ENCODE measurements at regions not wholly inside any gene's neighbourhood (a gene's known extent, or its start where the extent isn't known, plus 50 kb on each side); places are given as distances from the start of the nearest gene placed in this dataset.

DNA sequence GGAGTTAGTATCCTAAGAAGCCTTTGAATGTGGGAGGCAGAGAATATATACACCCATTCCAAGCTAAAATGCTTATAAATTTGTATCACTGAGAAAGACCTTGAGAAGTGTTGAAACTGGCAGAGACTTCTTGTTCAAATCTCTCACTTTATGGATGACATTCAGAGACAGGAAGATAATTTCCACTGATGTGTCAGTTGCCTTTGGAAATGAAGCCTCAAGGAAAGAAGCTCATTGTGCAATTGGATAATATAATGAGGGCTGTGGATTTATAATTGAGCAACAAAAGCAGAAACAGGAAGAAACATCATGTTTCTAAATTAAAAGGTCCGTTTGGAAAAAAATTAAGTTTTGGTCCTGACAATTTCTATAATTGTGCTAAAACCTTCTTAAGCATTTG, 789.9 kb upstream of the IGFBP3 start:
- DNase-seq: no peak

DNA sequence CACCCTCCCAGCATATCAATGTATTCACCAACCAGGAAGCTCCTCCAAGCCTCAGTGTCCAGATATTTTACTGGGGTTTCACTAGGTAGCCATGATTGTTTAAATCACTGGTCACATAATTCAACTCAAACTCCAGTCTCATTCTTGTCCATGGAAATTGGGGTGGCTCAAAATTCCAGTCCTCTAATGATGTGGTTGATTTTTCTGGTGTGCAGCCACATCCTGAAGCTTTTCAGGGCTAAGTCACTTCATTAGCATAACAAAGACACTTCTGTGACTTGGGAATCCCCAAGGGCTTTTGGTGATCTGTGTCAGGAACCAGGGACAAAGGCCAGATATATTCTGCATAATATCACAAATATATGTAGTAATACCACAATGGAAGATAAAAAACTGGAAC, 786.9 kb upstream of the IGFBP3 start:
- no peak for DNase-seq

DNA sequence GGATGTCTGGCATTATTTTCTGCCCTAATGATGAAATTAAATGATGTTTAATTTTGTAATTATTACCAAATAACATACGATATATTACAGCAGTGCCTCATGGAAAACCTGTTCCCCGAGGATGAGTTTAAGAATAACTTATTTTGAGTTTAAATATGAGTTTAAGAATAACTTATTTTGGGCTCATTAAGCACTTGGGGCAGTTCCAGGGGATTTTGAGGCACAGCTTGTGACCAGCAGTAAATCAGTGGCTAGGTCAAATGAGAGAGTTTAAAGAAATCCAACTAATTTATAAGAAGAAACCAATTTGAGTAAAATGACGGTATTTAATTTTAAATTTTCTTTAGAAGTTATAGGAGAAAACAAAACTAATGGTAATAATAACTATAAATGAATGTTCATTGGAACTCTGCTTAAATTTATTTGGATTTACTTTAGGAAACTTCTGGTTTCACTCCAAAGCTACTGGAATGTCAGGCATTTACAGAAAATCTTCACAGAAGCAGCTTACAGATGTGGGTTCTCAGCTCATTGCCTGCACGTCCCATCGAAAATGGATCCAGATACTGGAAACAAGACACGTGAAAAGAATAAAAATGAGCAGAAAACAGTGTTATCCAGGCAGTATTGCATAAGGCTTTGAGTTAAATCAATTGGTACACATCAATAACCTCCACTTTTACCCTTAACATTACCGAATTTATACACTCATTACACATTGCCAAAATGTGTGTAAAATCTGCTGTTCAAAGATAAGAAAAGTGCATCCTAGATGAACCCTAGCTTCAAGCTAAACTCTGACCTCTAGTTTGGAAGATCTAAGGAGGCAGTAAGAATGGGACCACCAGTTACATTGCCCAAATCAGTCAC, 784.5 kb upstream of the IGFBP3 start:
- no peak for DNase-seq

DNA sequence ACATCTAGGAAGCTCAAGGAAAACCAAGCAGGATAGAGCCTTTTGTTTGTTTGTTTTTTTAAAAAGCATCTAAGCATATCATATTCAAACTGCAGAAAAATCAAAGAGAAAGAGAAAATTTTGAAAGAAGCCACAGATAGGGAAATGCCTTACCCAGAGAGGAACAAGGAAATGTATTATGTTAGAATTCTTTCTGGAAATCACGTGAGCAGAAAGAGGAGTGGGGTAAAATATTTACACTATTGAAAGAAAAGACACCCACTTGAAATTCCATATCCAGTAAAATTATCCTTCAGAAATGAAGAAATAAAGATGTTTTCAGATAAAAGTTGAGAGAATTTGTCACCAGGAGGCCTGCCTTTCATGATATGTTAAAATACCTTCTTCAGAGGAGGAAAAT, 775.7 kb upstream of the IGFBP3 start:
- DNase-seq: no peak

DNA sequence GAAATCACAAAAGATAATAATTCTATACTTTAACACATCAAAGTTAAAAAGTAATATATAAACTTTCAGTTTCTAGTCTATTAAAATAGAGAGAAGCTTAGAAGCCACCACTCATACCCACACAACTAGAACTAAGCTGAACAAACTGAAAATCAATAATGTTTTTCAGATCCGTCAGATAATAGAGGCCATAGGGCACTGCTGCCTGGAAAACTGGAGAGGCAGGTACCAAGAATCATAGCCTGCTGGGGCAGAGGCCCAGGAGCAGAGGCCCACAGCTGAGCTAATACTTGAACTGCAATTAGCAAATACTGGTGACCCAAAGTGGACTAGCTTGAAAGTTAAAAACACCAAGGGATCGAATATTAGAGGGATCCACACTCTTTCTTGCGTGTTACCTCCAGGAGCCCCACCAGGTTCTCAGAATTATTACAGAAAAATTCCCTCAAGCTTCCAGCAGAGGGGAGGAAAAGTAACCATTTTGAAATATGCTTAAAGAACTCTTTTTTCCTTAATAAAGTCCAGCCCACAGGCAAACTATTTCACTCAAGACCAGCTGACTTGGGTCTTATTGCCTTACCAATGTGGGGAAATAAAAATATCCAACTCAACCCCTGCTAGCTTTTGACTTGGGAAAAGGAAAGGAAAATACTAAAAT, 774.1 kb upstream of the IGFBP3 start:
- DNase-seq: no peak

DNA sequence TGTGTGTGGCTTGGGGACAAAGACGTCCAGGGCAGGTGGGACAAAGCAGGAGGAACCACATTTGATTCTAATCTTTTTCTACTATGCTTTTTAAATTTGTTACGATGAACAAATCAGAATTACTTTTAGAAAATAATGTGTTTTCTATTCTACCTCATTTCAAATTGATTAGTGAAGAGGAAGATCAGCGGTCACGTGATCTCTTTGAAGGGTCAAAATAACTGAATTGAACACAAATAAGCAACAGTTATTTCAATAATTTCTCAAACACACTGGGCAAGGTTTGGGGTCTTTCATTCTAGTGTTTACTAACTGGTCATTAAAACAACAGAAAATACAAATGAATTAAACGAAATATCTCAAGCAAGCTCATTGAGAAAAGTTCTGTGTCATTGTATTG, 773.0 kb upstream of the IGFBP3 start:
- no peak for DNase-seq

DNA sequence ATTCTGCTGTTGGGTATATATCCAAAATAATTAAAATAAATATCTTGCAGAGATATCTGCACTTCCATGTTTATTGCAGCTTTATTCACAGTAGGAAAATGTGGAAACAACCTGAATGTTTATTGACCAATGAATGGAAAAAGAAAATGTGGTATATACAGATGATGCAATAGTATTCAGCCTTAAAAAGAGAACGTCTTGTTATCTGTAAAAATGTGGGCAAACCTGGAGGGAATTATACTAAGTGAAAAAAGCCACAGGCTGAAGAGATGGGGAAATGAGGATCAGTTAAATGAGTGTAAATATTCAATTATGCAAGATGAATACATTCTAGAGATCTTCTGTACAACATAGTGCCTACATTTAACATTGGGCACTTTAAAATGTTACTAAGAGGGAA, 766.1 kb upstream of the IGFBP3 start:
- no peak for DNase-seq

DNA sequence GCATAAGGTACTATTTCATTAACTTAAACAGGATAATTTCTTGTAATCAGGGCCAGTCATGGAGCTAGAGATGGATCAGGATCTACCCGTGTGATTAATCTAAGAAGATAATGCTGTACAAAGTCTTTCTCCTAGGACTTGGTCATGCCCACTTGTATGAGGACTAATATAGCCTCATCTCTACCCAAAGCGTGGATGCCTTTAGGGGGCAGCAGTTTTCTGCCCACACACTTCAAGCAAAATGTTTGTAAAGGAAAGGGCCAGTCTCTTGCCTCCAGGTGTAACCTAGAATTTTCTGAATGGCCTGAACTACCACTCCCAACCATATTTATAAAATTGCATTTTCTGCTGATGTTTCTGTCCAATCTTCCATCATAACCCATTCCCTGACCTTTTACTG, 764.0 kb upstream of the IGFBP3 start:
- DNase-seq: no peak

DNA sequence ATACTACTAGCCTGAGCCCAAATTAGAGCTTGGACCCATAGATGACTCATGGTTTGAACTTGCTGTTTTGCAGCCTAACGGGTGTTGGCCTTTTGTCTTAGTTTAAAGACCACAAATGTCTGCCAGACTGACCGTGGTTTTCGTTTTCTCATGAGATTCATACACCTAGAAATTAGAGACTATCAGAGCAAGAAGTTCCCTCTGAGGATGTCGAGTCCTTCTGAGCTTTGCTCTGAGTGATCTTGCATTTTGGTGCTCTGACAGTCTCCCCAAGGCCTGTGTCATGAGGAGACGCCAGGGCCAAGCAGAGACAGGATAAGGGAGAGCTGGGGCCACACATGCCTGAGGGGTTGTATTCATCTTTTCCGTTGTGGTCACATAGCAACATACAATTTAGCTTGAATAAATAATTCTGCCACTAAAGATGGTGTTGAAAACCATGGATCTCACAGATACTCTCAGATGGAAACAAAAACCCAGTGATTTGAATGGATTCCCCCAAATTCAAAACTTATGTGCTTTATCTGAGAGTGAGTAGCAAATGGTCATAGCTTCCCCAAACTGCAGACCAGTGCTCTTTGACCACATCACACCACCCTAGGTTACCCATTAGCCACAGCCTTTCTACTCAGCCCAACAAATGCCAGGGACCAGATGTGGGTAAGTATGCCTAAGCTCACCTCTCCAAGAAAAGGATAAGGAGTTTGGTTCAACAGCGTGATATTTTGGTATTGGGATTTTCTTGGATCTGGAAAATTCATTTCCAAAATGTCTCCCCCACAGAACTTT, 762.0 kb upstream of the IGFBP3 start:
- no peak for DNase-seq

DNA sequence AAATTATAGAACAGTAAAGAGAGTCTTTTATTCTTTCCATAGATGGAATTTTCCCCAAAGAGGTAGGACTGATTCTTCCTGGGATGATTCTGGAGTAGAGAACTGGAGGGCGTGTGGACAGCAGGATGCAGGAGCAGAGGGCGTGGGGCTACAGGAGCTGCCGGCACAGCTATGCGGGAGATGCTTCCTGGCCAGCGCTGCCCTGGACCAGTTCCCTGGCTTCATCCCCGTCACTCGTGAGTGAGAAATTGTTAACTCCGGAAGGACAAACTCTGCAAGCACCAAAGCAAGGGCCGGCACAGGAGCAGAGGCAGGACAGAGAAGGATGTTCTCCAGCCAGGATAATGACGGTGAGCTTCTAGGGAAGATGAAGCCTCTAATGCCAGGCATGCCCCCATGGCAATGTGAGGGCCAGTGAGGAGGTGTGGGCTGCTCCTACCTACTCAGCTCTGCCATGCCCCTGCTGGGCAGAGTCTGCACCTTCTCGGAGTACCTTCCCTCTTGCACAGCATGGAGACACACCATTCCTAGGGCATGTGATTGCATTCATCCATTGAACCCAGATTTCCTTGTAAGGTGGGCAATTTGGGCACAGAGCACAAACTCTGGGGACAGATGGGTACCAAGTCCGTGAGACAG, 760.9 kb upstream of the IGFBP3 start:
- no peak for DNase-seq

DNA sequence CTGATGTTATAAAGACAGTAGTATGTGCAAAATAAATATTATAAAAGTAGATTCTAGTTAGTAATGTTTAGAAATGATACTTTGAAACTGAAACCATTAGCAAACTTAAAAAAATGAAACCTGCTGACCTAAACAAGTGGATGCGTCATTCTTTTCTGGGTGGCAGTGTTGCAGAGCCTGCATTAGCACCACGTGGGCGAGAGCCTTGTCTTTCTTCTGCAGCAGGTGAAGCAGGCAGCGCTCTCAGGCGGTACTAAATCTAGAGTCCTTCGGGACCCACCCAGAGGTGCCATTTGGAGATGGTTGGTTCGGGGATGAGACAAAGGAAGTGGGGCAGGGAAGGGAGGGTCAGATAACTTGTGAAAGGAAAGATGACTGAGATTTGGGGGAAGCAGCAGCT, 759.1 kb upstream of the IGFBP3 start:
- no peak for DNase-seq

DNA sequence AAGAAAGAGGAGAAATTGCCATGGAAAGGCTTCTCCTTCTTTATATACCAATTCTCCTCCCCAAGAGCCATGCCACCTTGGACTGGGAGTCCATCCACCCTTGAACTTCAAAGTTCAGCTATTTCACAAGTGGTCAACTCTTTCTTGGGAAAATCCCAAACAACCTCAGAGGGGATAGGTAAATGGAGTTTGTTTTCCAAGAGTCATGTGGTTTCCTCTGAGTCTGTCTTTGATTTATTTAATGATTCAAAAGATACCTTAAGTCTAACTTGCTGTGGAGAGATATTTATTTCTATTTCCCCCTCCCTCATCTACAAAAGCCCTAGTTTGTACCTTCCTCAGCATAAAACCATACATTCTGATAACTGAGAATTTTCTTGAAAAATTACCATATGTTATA, 758.6 kb upstream of the IGFBP3 start:
- no peak for DNase-seq

DNA sequence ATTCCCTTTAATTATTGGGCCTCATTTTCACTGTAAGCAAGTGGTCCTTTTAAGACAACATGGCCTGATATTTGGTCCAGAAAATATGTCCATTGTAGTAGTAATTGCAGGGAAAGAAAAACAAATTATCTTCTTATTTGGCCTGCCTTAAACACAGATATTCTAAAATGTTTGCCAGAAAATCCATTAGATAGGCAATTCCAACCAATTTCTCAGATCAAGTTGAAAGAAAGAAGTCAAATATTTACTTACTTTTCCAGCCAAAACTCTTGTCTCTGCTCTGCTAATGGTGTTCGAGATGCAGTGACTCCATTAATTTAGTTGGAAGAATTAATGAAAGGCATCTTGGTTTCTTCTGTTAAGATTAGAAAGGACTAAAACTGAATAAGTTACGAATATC, 757.3 kb upstream of the IGFBP3 start:
- DNase-seq: no peak

DNA sequence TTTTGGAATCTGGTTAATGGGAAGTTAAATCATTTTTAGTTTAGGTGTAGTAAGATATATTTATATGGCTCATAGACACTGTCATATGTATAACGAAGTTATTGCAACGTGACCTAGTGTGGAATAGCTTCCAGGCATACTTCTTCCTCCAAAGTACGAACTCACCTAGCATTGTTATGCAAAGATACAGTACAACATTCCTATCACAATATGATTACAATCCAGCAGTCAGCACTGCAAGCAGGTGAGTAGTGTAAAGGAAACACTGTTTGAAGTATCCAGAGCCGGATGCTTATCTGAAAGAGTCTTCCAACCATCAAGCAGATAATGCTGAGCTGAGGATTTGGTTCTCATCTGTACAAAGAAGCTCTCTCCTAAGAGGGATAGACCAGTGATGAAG, 754.4 kb upstream of the IGFBP3 start:
- no peak for DNase-seq

DNA sequence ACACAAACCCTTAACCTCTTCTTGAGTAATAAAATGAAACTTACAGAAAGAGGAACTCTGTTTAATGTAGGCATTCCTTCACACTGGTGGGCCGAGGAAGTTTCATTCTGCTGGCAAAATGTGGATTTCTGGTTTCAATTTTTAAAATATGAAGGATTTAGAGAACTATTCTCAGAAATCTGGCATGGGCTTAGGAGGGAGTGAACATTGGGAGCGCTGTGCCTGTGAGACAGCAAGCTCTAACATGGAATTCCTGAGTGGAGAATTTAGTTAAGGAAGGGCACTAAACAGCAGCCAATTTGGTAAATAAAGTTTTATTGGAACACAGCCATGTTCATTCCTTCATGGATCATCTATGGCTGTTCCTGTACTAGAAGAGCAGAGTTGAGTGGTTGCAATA, 751.8 kb upstream of the IGFBP3 start:
- no peak for DNase-seq

DNA sequence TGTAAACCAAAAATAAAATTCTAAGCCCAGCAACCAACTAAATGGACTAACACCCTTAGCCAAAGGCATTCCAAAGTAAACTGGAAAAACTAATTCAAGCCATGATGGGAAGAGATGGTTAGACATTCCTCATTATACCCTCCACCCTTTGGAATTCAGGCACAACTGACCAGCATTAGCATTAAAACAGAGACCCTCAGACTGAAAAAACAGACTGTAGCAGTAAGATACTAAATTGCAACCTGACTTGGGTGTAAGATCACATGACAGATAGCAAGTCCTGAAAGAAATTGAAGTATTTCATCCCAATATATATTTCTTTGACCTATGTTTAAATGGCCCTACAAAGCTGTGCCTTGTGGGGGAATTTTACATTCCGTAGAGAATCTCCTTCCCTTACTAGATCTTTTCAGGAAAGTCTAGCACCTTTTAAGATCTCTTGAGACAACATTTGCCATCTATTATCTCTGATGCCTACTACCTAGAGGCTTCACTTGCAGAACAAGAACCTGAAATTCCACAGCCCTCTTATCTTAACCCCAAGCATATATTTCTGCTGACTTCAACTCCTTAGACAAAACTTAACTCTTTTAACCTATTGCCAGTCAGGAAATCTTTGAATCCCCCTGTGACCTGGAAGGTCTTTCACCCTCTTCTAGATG, 750.2 kb upstream of the IGFBP3 start:
- DNase-seq: no peak

DNA sequence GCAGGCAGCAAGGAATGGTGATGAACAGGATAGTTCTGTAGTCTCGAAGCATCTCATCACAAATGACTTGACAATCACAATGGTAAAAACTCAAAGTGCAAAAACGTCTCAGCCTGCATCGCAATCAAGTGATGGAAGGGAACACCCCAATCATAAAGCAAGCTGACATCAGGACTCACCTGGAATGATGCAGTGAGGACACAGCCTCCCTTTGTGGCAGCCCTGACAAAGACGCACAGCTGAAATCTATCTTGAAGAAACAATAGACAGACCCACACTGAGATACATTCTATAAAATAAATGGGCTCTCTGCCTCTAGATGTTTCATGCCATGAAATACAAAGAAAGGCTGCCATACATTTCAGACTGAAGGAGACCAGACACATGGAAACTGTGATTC, 748.0 kb upstream of the IGFBP3 start:
- no peak for DNase-seq

DNA sequence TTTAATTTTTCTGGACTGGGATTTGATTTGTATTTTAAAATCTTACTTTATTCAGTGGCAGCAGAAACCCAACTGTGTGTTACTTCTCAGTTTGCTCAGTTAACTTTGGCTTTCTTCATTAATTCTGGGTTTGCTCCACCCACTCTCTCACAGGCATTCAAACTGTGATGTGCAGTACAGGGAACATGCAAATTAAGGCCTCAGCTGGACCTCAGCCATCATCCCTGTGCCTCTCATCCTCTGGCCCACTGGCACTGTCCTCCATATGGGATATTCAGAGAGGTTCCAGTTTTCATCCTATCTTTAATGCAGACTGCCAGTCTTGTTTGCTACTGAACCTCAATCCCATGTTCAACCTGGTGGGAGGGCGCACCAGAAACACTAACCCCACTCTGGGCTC, 743.4 kb upstream of the IGFBP3 start:
- DNase-seq: no peak

DNA sequence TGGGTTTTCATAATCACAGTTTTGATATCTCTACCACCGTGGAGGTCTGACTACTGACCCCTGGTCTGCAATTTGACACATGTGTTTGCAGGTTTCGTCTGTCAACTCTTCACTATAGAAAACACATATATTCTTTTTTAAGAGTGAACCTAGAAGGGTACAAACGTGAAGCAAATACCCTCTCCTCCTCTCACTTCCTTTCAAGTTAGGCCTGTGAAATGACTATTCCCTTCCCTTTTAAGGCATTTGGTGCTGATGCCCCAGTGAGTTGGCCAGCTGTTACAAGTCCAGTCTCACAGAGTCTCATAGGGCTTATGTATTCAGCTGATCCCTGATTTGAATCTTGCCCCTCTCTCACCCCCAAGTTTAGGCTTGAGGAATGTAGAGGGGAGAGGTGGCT, 742.0 kb upstream of the IGFBP3 start:
- DNase-seq: no peak

DNA sequence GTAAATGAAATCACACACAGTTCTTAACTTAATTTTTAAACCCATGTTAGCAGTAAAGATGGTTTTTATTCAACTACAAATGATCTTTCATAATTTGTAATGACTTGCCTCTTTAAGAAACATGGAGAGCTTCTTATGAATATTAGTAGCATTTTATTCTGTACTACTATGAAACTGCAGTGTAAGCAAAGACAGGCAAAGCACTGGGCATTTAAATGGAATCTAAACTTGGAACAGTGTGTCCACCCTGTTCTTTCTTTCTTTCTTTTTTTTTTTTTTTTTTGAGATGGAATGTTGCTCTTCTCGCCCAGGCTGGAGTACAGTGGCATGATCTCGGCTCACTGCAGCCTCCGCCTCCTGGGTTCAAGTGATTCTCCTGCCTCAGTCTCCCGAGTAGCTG, 740.4 kb upstream of the IGFBP3 start:
- no peak for DNase-seq

DNA sequence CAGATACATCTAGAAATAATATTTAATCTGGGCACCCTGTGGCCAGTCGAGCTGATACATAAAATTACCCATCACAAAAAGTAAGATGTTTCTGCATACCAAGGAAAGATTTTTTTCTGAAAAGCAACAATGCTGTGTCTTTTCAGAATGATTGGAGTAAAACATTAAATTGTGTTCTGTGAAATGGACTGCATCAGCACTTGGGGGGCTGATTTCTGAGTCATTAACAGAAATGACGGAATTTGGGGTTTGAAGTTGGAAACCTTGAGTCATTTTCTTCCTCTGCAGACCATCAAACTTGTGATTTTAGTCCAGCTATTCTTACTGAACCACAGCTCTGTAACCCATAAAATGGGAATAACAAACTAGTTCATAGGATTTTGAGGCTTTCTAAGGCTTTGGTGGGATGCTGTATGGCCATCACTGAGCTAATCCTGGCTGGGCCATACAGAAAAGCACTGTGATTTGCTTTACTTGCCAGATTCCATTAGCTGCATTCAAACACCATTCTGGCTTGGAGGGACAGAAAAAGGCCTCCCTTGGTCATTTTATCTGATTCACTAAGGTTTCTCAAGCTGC, 739.4 kb upstream of the IGFBP3 start:
- DNase-seq: no peak

DNA sequence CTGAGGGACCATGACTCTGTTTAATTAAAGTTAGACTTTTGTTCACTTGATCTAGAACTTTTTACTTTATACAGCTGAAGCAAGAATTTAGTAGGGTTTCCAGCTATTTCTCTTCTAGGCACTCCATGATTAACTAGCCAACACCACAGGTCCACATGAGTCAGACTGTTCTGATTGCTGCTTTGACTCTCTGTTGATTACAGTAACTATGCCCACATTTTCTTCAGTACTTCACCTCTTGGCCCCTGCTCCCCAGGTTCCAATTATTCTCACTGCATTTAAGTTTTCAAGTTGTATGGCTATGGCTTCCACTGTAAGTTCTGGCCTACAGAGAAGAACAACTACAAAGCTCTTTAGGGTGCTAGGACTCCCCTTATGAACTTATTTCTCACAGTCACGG, 737.2 kb upstream of the IGFBP3 start:
- DNase-seq: no peak

Measured in stimulated activated CD8-positive, alpha-beta memory T cell treated with anti-CD3 and anti-CD28 coated beads, Interleukin-4, amount 100 ng/mL, for 48 hours (primary cell).